Suppressor macrophage treated with lipopolysaccharide for 4 hours (primary cell): ENCODE measurements at regions not wholly inside any gene's neighbourhood (a gene's known extent, or its start where the extent isn't known, plus 50 kb on each side); places are given as distances from the start of the nearest gene placed in this dataset.
"Not testable (repeated sequence)": the region's sequence is repeated elsewhere in the genome, so short reads cannot be mapped to it uniquely, and the experiment has no call there.

ENCODE experiments used
- DNase-seq: peaks from one replicate; pipeline ENCODE4 v3.0.0-alpha.2; 2020

- peak; percentile 32 for DNase-seq
Measured at GRCh38 chr14:22131749-22132476, 457.1 kb downstream of the DAD1 start.

GRCh38 chr14:22124073-22124613, 450.5 kb upstream of the OR4E1 start:
- DNase-seq, result no peak

- DNase-seq, result peak; percentile 46
Measured at GRCh38 chr14:22122829-22123560, 449.4 kb upstream of the OR4E1 start.

GRCh38 chr14:22122227-22122818, 448.7 kb upstream of the OR4E1 start:
- DNase-seq, result no peak

- no peak for DNase-seq
Measured at GRCh38 chr14:22118899-22119477, 445.4 kb upstream of the OR4E1 start.

- no peak for DNase-seq
Measured at GRCh38 chr14:22113401-22113800, 439.8 kb upstream of the OR4E1 start.

- peak; percentile 41 for DNase-seq
Measured at GRCh38 chr14:22112004-22112403, 438.4 kb upstream of the OR4E1 start.

GRCh38 chr14:22107753-22108152, 434.1 kb upstream of the OR4E1 start:
- no peak for DNase-seq

- DNase-seq, result no peak
Measured at GRCh38 chr14:22106700-22107697, 433.4 kb upstream of the OR4E1 start.

GRCh38 chr14:22105624-22106006, 432.0 kb upstream of the OR4E1 start:
- no peak for DNase-seq

GRCh38 chr14:22105006-22105623, 431.5 kb upstream of the OR4E1 start:
- DNase-seq, result no peak

- DNase-seq, result not testable (repeated sequence)
Measured at GRCh38 chr14:22100764-22101120, 427.1 kb upstream of the OR4E1 start.

GRCh38 chr14:22099942-22100763, 426.5 kb upstream of the OR4E1 start:
- peak; percentile 52 for DNase-seq

GRCh38 chr14:22098435-22098834, 424.8 kb upstream of the OR4E1 start:
- no peak for DNase-seq

- DNase-seq, result no peak
Measured at GRCh38 chr14:22097586-22098292, 424.1 kb upstream of the OR4E1 start.

- DNase-seq, result no peak
Measured at GRCh38 chr14:22097072-22097471, 423.5 kb upstream of the OR4E1 start.

GRCh38 chr14:22096514-22096895, 422.9 kb upstream of the OR4E1 start:
- no peak for DNase-seq

GRCh38 chr14:22095860-22096513, 422.4 kb upstream of the OR4E1 start:
- no peak for DNase-seq

GRCh38 chr14:22089940-22090339, 416.3 kb upstream of the OR4E1 start:
- DNase-seq, result no peak
